GM19463 (cell line): ENCODE measurements at regions not wholly inside any gene's neighbourhood (a gene's known extent, or its start where the extent isn't known, plus 50 kb on each side); places are given as distances from the start of the nearest gene placed in this dataset.
"Not testable (repeated sequence)": the region's sequence is repeated elsewhere in the genome, so short reads cannot be mapped to it uniquely, and the experiment has no call there.

ENCODE experiments used
- ATAC-seq: cut with Tn5 transposase; IDR thresholded peaks from one replicate; pipeline ENCODE4 v1.9.1; 2021; ENCODE audit warnings: mild to moderate bottlenecking, moderate library complexity; ENCODE audit not compliant: unreplicated experiment

GRCh38 chr3:88283242-88283592, 133.5 kb downstream of the C3orf38 start:
- no peak for ATAC-seq

DNA sequence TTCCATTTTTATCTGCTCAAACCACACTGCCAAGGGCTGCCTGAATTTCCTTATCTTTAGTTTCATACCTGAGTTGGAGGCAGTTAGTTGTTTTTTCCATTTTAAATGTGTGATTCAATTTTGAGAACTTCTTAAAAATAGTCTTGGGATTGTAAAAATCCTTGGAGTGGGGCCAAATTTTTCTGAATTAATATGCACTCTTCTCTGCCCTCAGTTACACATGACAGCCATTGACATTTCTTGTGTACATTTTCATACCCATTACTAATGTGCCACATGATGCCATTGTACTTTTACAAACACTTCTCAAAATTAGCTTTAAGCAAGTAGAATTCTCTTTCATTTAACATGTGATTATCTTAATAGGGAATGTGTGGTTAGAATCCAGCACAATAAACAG, 141.7 kb downstream of the C3orf38 start:
- ATAC-seq = no peak

- no peak for ATAC-seq
Observed at GRCh38 chr3:88298189-88298588, 148.4 kb downstream of the C3orf38 start.

GRCh38 chr3:88301273-88301995, 151.7 kb downstream of the C3orf38 start:
- no peak for ATAC-seq

GRCh38 chr3:88301996-88302393, 152.2 kb downstream of the C3orf38 start:
- no peak for ATAC-seq

GRCh38 chr3:88303331-88303904, 153.7 kb downstream of the C3orf38 start:
- ATAC-seq = not testable (repeated sequence)

DNA sequence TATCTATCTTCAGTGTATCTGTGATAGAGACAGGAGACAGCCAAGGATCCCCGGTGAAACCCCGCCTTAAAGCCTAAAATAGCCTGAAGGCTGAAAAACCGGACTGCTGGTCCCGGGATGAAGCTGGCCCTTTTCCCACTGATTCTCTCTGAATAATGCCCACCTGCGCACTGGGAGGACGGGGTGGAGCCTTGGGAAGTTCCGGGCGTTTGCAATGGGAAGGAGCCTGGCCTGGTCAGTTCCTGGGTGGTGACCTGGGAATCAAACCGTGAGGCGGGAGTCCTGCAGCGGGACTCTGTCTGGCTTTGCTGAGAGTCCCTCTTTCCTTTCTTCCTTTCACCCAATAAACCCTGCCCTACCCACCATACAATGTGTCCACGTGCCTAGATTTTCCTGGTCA, 157.9 kb downstream of the C3orf38 start:
- ATAC-seq = no peak

DNA sequence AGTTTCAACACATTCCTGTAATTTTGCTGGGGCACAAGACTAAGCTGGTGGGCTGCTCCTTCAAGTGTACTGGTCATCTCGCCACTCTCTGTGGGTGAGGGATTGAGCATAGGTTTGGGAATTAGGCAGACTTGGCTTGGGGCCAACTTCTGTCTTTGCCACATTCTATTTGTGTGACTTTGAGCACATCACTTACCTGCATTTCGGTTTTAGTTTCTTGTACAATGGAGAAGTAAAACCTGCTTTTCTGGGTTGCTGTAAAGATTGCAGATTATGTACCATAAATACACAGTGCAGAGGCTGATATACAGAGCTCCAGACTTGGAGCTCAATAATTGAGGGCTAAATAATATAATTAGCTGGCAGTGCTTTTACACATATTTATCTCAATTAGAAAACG, 162.1 kb downstream of the C3orf38 start:
- ATAC-seq = no peak

- no peak for ATAC-seq
Observed at GRCh38 chr3:88312256-88312655, 162.5 kb downstream of the C3orf38 start.

DNA sequence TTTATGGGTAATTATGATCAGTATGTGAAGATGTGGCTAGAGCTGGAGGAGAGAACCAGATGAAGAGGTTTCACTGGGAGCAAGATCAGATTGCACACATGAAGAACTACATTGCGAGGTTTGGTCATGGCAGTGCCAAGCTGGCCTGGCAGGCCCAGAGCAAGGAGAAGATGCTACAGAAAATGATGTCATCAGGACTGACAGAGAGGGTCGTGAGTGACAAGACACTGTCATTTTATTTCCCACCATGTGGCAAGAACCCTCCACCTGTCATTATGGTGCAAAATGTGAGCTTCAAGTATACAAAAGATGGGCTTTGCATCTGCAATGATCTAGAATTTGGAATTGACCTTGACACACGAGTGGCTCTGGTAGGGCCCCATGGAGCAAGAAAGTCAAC, 168.3 kb downstream of the C3orf38 start:
- no peak for ATAC-seq

DNA sequence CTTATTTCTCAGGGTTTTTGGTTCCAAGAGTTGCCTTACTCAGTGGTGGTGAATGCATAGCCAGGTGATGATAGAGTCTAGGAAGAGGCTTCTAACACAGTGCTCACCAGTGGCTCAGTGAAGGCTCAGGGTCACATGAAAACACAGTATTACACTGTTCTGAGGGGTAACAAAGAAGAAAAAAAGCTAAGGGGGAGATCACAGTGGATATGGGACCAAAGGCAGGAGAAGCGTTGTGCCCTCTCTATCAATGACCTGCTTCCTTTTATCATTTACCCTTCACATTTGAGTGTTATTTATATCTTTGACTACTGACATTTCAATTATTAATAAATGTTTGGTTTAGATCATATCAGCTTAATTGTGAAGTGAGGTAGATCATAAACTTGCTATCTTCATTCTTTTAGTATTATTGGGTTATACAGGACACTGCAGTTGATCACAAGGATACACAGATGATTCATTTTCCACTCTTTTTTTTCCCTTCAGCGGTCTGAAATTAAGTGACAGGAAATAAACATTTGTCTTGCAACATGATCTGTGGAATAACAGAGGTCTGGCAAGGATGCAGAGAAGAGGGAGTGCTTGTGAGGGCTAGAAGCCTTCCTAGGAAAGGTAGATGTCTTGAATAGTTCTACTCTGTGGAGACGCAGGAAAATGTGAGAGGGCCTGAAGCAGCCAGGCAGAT, 171.7 kb downstream of the C3orf38 start:
- no peak for ATAC-seq

DNA sequence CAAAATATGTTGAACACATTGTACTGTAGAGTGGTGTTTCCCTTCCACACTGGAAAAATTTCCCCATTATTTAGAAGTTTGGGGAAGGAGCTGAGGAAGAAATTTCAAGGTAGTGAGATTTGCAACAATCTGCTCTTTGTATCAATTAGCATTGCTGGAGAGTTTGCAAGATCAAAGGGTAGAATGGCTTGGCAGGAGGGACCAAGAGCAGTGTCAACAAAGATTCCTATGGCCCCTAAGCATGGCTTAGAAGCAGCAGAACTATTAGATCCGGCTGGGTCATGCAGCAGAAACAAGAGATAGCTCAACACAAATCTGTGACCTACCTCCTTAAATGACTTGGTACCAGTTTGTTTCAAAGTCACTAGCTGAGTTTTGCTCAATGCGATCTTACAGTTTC, 175.0 kb downstream of the C3orf38 start:
- ATAC-seq = no peak

DNA sequence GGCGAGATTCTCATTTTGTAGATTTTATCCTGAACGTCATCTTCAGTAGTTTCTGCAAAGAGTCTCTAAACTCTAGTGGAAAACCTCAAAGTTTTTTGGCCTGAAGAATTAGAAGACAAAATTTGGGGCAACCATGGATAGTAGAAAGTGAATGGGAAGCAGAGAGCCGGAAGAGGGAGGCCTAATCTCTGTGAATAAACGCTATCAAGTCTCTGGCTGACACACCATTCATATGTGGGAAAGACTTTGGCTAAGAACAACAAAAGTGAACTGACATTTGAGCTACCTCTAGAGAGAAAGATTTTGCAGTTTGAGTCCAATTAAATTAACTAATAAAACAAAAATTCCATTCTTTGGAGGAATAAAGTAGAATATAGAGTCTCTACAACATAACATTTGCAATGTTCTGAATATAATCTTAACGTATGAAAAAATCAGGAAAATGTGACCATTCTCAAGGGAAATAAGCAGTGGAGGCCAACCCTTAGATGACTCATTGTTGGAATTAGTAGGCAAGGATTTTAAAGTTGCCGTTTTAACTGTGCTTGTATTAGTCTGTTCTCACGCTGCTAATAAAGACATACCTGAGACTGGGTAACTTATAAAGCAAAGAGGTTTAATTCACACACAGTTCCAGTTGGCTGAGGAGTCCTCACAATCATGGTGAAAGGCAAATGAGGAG, 184.6 kb downstream of the C3orf38 start:
- no peak for ATAC-seq

DNA sequence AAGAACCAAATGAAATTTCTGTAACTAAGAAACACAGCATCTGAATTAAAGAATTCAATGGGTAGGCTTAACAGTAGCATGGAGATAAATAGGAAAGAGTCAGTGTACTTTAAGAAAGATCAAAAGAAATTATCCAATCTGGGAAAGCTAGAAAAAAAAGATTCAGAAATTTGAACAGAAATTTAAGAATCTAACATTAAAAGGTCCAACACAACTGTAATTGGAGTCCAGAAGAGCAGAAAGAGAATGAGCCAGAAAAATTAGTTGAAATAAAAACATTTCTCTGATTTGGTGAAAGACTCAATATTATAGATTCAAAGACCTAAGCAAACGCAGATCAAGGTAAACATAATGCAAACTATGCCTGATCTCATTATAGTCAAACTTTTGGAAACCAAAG, 187.1 kb downstream of the C3orf38 start:
- no peak for ATAC-seq

GRCh38 chr3:88343264-88343663, 193.5 kb downstream of the C3orf38 start:
- ATAC-seq = no peak

DNA sequence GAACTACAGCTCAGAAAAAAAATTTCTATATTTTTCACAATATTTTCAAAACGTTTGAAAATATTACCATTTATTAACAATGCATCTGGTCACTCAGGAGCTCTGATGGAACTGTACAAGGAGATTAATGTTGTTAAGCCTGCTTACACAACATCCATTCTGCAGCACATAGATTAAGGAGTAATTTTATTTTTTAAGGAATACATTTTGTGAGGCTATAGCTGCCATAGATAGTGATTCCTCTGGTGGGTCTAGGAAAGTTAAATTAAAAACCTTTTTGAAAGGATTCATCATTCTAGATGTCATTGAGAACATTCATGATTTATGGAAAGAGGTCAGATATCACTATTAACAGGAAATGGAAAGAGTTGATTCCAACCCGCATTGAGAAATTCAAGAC, 196.9 kb downstream of the C3orf38 start:
- no peak for ATAC-seq

GRCh38 chr3:88362428-88362827, 212.7 kb downstream of the C3orf38 start:
- no peak for ATAC-seq

DNA sequence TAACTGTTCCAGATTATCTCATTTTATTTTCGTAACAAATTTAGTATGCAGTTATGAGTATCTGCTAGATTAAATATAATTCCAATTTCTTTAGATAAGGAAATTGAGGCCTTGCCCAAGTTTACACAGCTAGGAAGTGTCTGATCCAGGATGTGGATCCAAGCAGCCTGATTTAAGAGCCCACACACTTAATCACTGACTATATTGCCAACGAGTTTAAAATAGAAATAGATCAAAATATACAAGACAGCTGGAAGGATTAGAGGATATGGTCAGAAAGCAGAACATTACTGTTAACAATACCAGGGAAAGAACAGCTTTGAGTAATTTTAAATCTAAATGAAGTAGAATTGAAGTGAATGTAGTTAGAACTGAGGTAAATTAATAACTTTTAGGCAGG, 215.2 kb downstream of the C3orf38 start:
- no peak for ATAC-seq

DNA sequence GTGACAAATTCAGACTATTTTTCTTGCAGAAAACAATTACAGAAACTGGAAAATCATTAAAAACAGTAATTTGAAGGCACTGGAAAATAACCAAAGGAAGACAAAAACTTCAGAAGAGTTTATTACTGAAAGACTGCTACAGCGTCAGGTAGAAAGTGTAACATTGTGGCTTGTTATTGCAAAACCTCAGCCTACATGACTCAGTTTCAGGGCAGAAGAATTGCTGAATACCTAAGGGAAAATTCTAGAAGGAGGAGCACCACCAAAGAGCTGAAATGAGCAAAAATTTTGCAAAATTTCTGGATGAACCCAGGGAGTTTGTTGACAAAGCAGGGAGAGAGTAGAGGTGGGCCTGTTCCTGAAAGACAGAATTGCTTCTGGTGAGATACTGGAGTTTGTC, 219.6 kb downstream of the C3orf38 start:
- no peak for ATAC-seq

GRCh38 chr3:88369767-88370166, 220.0 kb downstream of the C3orf38 start:
- ATAC-seq = no peak

DNA sequence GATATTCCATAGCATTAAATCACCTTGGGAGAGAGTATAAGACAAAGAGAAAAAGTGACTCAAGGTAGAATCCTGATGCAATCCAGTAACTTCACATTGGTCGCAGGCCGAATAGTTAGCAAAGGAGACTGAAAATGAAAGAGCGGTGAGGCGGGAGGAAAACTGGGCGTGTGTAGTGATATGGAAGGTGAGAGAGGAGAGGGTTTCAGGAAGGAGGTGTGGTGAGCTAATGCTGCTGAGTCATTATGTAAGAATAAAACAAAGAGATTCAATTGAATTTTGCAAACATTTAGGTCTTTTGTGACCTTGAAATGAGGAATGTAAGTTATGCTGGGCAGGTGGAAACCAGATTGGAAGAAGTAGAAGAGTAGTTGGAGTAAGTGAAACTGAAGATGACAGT, 235.3 kb downstream of the C3orf38 start:
- no peak for ATAC-seq

GRCh38 chr3:88398581-88398980, 248.8 kb downstream of the C3orf38 start:
- ATAC-seq = no peak
